ENCODE measurements at regions not wholly inside any gene's neighbourhood (a gene's known extent, or its start where the extent isn't known, plus 50 kb on each side); places are given as distances from the start of the nearest gene placed in this dataset.
A peak's percentile ranks its signal among the peaks of the same experiment; 100 is the strongest.

GRCh38 chr9:108197008-108197365, 658.8 kb downstream of the ACTL7B start:
- Histone ChIP-seq H3K4me2 (no peak overlapping the region), H3K4me3 (no peak overlapping the region), H3F3A (replicated peaks; ENCODE audit: low read depth) (no peaks in the 10 kb centered on the region), H3K27me3 (ENCODE audit: insufficient read depth) (no peaks in the 10 kb centered on the region), H3K36me3 (ENCODE audit: insufficient read depth) (no peaks in the 10 kb centered on the region), H3K9me2 (ENCODE audit: insufficient read depth) (peaks cover 7% of the 10 kb centered on the region), H4K20me1 (replicated peaks; ENCODE audit: insufficient read depth) (no peaks in the 10 kb centered on the region), H3K79me2 (replicated peaks; ENCODE audit: insufficient read depth) (no peaks in the 10 kb centered on the region), H3K4me1 (ENCODE audit: insufficient read depth) (no peaks in the 10 kb centered on the region), H2AFZ (no peak overlapping the region), H3K27ac (ENCODE audit: low read depth) (no peak overlapping the region)
- no peak for TF ChIP-seq EZH2phosphoT487 (IDR thresholded peaks at IDR 0.05; ENCODE audit: unreplicated experiment)
- TF ChIP-seq NANOG (IDR thresholded peaks at IDR 0.05; ENCODE audit: borderline replicate concordance), result no peak
- TF ChIP-seq ETS1 (IDR thresholded peaks at IDR 0.05), result no peak
- no peak for TF ChIP-seq REST (IDR thresholded peaks at IDR 0.05; ENCODE audit: unreplicated experiment)
- TF ChIP-seq CTCF (conservative IDR thresholded peaks at IDR 0.05; ENCODE audit: low read depth in 2 of 2), result no peak
- no peak for TF ChIP-seq STAT1 (IDR thresholded peaks at IDR 0.05; ENCODE audit: unreplicated experiment)
- TF ChIP-seq ZNF114 (CRISPR knock-in tag; IDR thresholded peaks at IDR 0.05), result no peak
- Mint-ChIP-seq H3K27me3 (ENCODE audit: insufficient read depth, low read depth, poor library complexity) (peaks cover 2% of the 10 kb centered on the region), H3K9me3 (no peaks in the 10 kb centered on the region), H3K27ac (no peak overlapping the region), H3K36me3 (ENCODE audit: low read depth) (no peaks in the 10 kb centered on the region), H3K4me1 (no peaks in the 10 kb centered on the region), H3K4me3 (no peak overlapping the region)
- ATAC-seq, result no peak
- no peak for DNase-seq (ENCODE audit: low spot score)

- ATAC-seq, result no peak
- Histone ChIP-seq H4K20me1 (replicated peaks; ENCODE audit: insufficient read depth) (no peaks in the 10 kb centered on the region), H3K27me3 (ENCODE audit: insufficient read depth) (no peaks in the 10 kb centered on the region), H3K4me3 (no peak overlapping the region), H3K4me1 (ENCODE audit: insufficient read depth) (no peaks in the 10 kb centered on the region), H3K36me3 (ENCODE audit: insufficient read depth) (no peaks in the 10 kb centered on the region), H3F3A (replicated peaks; ENCODE audit: low read depth) (no peaks in the 10 kb centered on the region), H2AFZ (no peak overlapping the region), H3K4me2 (no peak overlapping the region), H3K9me2 (ENCODE audit: insufficient read depth) (peaks cover 4% of the 10 kb centered on the region), H3K27ac (ENCODE audit: low read depth) (no peak overlapping the region), H3K79me2 (replicated peaks; ENCODE audit: insufficient read depth) (no peaks in the 10 kb centered on the region)
- H3K36me3 Mint-ChIP-seq (ENCODE audit: low read depth), result no peaks in the 10 kb centered on the region
- peaks cover 2% of the 10 kb centered on the region for H3K27me3 Mint-ChIP-seq (ENCODE audit: insufficient read depth, low read depth, poor library complexity)
- H3K4me1 Mint-ChIP-seq, result no peaks in the 10 kb centered on the region
- H3K27ac Mint-ChIP-seq, result no peak overlapping the region
- DNase-seq (ENCODE audit: low spot score), result no peak
- no peak for TF ChIP-seq REST (IDR thresholded peaks at IDR 0.05; ENCODE audit: unreplicated experiment)
- peak in 1 of 2 experiments; percentile 10; a peak in 1 of 4 replicates for TF ChIP-seq CTCF (conservative IDR thresholded peaks at IDR 0.05; ENCODE audit: low read depth in 2 of 2)
- no peak overlapping the region for H3K4me3 Mint-ChIP-seq
- no peaks in the 10 kb centered on the region for H3K9me3 Mint-ChIP-seq
These were observed 659.3 kb downstream of the ACTL7B start for GRCh38 chr9:108196332-108197007.

Measured in GM23338 (cell line).